Neural cell (in vitro differentiated cells): ENCODE measurements at regions not wholly inside any gene's neighbourhood (a gene's known extent, or its start where the extent isn't known, plus 50 kb on each side); places are given as distances from the start of the nearest gene placed in this dataset.

ENCODE experiments used
- H2AFZ ChIP-seq: fragments of 200-600, 300-800 bp; sonication (generic), shearing (Covaris generic); 2 replicates; pipeline ENCODE4 v1.6.0; 2014; ENCODE audit warnings: low read depth, mild to moderate bottlenecking, antibody characterized with exemption, low read length, moderate library complexity
- H3F3A ChIP-seq: fragments of 200-600 bp; shearing (Covaris generic); 2 replicates; pipeline ENCODE4 v1.6.1; 2016; ENCODE audit warnings: mild to moderate bottlenecking, moderate library complexity, mixed read lengths, antibody characterized with exemption, low read length; ENCODE audit not compliant: insufficient read depth, poor library complexity, severe bottlenecking
- H3K27ac ChIP-seq: fragments of 200-600, 300-800 bp; sonication (generic), shearing (Covaris generic); 2 replicates; pipeline ENCODE4 v1.5.1; 2014; ENCODE audit warnings: mild to moderate bottlenecking, low read length, moderate library complexity
- H3K27me3 ChIP-seq: fragments of 300-800, 200-600 bp; sonication (generic), shearing (Covaris generic); 2 replicates; pipeline ENCODE4 v1.6.0; 2014; ENCODE audit warnings: mild to moderate bottlenecking, low read depth, low read length, moderate library complexity; ENCODE audit not compliant: insufficient read depth
- H3K36me3 ChIP-seq: fragments of 300-800, 200-600 bp; sonication (generic), shearing (Covaris generic); 2 replicates; pipeline ENCODE4 v1.5.1; 2014; ENCODE audit warnings: mild to moderate bottlenecking, antibody characterized with exemption, low read length, moderate library complexity; ENCODE audit not compliant: insufficient read depth
- H3K4me2 ChIP-seq: fragments of 300-800, 200-600 bp; sonication (generic), shearing (Covaris generic); 2 replicates; pipeline ENCODE4 v1.6.0; 2014; ENCODE audit warnings: mild to moderate bottlenecking, low read length
- H3K4me3 ChIP-seq: fragments of 300-800, 200-600 bp; sonication (generic), shearing (Covaris generic); 2 replicates; pipeline ENCODE4 v1.5.1; 2014; ENCODE audit warnings: mild to moderate bottlenecking, low read length, moderate library complexity
- H3K79me2 ChIP-seq: fragments of 200-600 bp; shearing (Covaris generic); replicated peaks from 2 replicates; pipeline ENCODE4 v1.6.0; 2014; ENCODE audit warnings: mild to moderate bottlenecking, low read length, moderate library complexity; ENCODE audit not compliant: insufficient read depth
- H3K9ac ChIP-seq: fragments of 300-800, 200-600 bp; sonication (generic), shearing (Covaris generic); 2 replicates; pipeline ENCODE4 v1.6.1; 2016; ENCODE audit warnings: mild to moderate bottlenecking, low read length, mixed read lengths
- H3K9me2 ChIP-seq: fragments of 200-600 bp; shearing (Covaris generic); 2 replicates; pipeline ENCODE4 v1.6.1; 2016; ENCODE audit warnings: mild to moderate bottlenecking, low read length, mixed read lengths; ENCODE audit not compliant: insufficient read depth
- H3K9me3 ChIP-seq: fragments of 200-600, 300-800 bp; sonication (generic), shearing (Covaris generic); 2 replicates; pipeline ENCODE4 v1.6.1; 2016; ENCODE audit warnings: mild to moderate bottlenecking, mixed run types, low read length, moderate library complexity, mixed read lengths
- H4K20me1 ChIP-seq: fragments of 200-600 bp; shearing (Covaris generic); 2 replicates; pipeline ENCODE4 v1.6.1; 2016; ENCODE audit warnings: mild to moderate bottlenecking, mixed run types; ENCODE audit not compliant: insufficient read depth
- CTCF ChIP-seq: fragments of 450-650 bp; IDR thresholded peaks from 2 replicates; pipeline ENCODE4 v1.5.1; 2014; ENCODE audit warnings: antibody characterized with exemption, mild to moderate bottlenecking, moderate library complexity; ENCODE audit not compliant: poor library complexity, severe bottlenecking
- EP300 ChIP-seq: fragments of 450-650 bp; conservative IDR thresholded peaks from 2 replicates; pipeline ENCODE4 v1.6.1; 2014; ENCODE audit warnings: antibody characterized with exemption, mild to moderate bottlenecking, moderate library complexity; ENCODE audit not compliant: poor library complexity, severe bottlenecking
- EZH2 ChIP-seq: fragments of 200-600, 300-800 bp; shearing (Covaris generic), sonication (generic); IDR thresholded peaks from 2 replicates; pipeline ENCODE4 v1.6.1; 2014; ENCODE audit warnings: antibody characterized with exemption, low read length, borderline replicate concordance, mild to moderate bottlenecking; ENCODE audit not compliant: insufficient read depth, poor library complexity, severe bottlenecking
- MXI1 ChIP-seq: fragments of 450-650 bp; conservative IDR thresholded peaks from 2 replicates; pipeline ENCODE4 v1.6.1; 2014; ENCODE audit warnings: antibody characterized with exemption, mild to moderate bottlenecking; ENCODE audit not compliant: poor library complexity, severe bottlenecking
- POLR2AphosphoS5 ChIP-seq: IDR thresholded peaks from 2 replicates; pipeline ENCODE4 v1.6.1; 2012
- RAD21 ChIP-seq: fragments of 450-650 bp; conservative IDR thresholded peaks from 2 replicates; pipeline ENCODE4 v1.6.1; 2014; ENCODE audit warnings: antibody characterized with exemption, mild to moderate bottlenecking, moderate library complexity
- REST ChIP-seq: IDR thresholded peaks from 2 replicates; pipeline ENCODE4 v1.6.1; 2012; ENCODE audit warnings: borderline replicate concordance
- SMC3 ChIP-seq: fragments of 450-650 bp; conservative IDR thresholded peaks from 2 replicates; pipeline ENCODE4 v1.6.1; 2014; ENCODE audit warnings: antibody characterized with exemption, mild to moderate bottlenecking, moderate library complexity; ENCODE audit not compliant: poor library complexity
- TAF1 ChIP-seq: IDR thresholded peaks from 2 replicates; pipeline ENCODE4 v1.6.1; 2012; ENCODE audit warnings: low read depth

GRCh38 chr16:89041571-89042481 lies 51.8 kb upstream of the ACSF3 start:
- Histone ChIP-seq H3K27ac (no peak overlapping the region), H3K9ac (no peak overlapping the region), H3K27me3 (no peaks in the 10 kb centered on the region), H3K9me3 (no peaks in the 10 kb centered on the region), H2AFZ (no peak overlapping the region), H3K79me2 (no peaks in the 10 kb centered on the region), H3K4me3 (no peak overlapping the region), H3K4me2 (no peak overlapping the region), H3K9me2 (no peaks in the 10 kb centered on the region), H4K20me1 (no peaks in the 10 kb centered on the region), H3K36me3 (no peaks in the 10 kb centered on the region), H3F3A (no peaks in the 10 kb centered on the region)
- TF ChIP-seq MXI1 (no peak), EZH2 (no peak), EP300 (no peak), REST (no peak), POLR2AphosphoS5 (no peak), RAD21 (no peak), SMC3 (no peak), TAF1 (no peak), CTCF (no peak)

- Histone ChIP-seq H2AFZ (no peak overlapping the region), H3K9ac (no peak overlapping the region), H3K4me2 (no peak overlapping the region), H3F3A (no peaks in the 10 kb centered on the region), H3K79me2 (no peaks in the 10 kb centered on the region), H3K4me3 (no peak overlapping the region), H3K27ac (no peak overlapping the region), H3K9me2 (no peaks in the 10 kb centered on the region), H4K20me1 (no peaks in the 10 kb centered on the region), H3K27me3 (no peaks in the 10 kb centered on the region), H3K36me3 (no peaks in the 10 kb centered on the region), H3K9me3 (no peaks in the 10 kb centered on the region)
- TF ChIP-seq POLR2AphosphoS5: no peak
- no peak for TF ChIP-seq EZH2
- no peak for TF ChIP-seq MXI1
- no peak for TF ChIP-seq CTCF
- TF ChIP-seq TAF1: no peak
- TF ChIP-seq REST: no peak
- no peak for TF ChIP-seq SMC3
- no peak for TF ChIP-seq EP300
- no peak for TF ChIP-seq RAD21
Measured at GRCh38 chr16:89042711-89043551, 50.7 kb upstream of the ACSF3 start.
